GM12864 (cell line): ENCODE measurements at regions not wholly inside any gene's neighbourhood (a gene's known extent, or its start where the extent isn't known, plus 50 kb on each side); places are given as distances from the start of the nearest gene placed in this dataset.

ENCODE experiments used
- DNase-seq: peaks from one replicate; pipeline ENCODE4 v3.0.0-alpha.2; 2011; ENCODE audit warnings: low read depth
- H3K4me3 ChIP-seq: 2 replicates; pipeline ENCODE4 v1.5.1; 2011; ENCODE audit warnings: mild to moderate bottlenecking, low read depth, low read length, control low read depth
- CTCF ChIP-seq: IDR thresholded peaks from 2 replicates; pipeline ENCODE4 v1.5.1; 2011; ENCODE audit warnings: low read depth, mild to moderate bottlenecking, moderate library complexity, low read length, control low read depth, inconsistent platforms; ENCODE audit errors: missing control alignments

GRCh38 chr5:4339949-4340348, 744.3 kb downstream of the IRX1 start:
- no peak overlapping the region for H3K4me3 ChIP-seq
- no peak for TF ChIP-seq CTCF
- no peak for DNase-seq

DNA sequence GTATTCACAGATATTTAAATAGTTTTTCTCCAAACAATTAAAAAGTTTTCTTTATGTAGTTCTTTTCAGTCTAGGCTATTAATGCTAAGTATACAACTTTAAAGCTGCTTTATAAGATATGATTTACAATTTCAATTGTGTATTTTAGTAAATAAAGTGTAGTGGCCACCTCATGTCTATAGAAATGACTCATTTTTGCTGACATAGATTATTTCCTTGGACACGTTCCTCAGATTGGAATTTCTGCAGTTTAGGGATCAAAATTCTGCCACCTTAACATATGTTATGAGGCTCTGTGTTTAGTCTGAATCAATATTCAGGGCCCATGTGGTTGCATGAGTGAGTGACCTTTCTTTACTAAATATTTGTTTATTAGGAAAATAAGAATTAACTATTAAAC, 750.2 kb downstream of the IRX1 start:
- no peak for TF ChIP-seq CTCF
- H3K4me3 ChIP-seq: no peak overlapping the region
- no peak for DNase-seq

GRCh38 chr5:4348423-4348822, 752.8 kb downstream of the IRX1 start:
- H3K4me3 ChIP-seq: no peak overlapping the region
- no peak for DNase-seq
- TF ChIP-seq CTCF: no peak

- no peak for TF ChIP-seq CTCF
- no peak overlapping the region for H3K4me3 ChIP-seq
- DNase-seq: no peak
Observed at GRCh38 chr5:4348919-4349318, 753.3 kb downstream of the IRX1 start.

DNA sequence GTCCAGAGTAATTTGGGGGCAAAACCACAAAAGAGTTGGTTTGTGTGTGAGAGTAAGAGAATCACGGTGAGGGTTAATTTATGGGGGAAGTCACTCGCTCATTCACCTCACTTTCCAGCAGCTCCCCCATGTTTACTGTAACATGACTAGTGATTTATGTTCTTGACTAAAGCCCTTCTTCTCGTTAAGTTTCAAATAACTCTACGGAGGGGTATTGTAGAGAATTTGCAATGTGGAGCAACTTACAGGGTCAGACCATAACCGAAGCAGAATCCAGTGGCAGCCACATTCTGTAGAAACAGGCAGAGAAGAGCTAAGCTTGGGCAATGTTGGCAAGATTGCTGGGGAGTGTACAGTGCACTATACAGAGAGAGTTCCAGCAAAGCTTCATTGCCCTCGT, 760.6 kb downstream of the IRX1 start:
- no peak for DNase-seq
- no peak overlapping the region for H3K4me3 ChIP-seq
- no peak for TF ChIP-seq CTCF

DNA sequence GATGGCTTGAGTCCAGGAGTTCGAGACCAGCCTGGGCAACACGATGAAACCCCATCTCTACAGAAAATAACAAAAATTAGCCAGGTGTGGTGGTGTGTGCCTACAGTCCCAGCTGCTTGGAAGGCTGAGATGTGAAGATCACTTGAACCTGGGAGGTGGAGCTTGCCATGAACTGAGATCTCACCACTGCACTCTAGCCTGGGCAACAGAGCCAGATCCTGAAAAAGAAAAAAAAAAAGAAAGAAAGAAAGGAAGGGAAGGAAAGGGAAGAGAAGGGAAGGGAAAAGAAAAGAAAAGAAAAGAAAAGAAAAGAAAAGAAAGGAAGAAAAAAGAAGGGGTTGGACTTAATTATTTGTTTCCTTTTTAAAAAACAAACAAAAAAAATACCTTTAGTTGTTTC, 764.2 kb downstream of the IRX1 start:
- DNase-seq: no peak
- TF ChIP-seq CTCF: no peak
- no peak overlapping the region for H3K4me3 ChIP-seq

- TF ChIP-seq CTCF: no peak
- H3K4me3 ChIP-seq: no peak overlapping the region
- no peak for DNase-seq
Observed at GRCh38 chr5:4361753-4362152, 766.1 kb downstream of the IRX1 start.
